ENCODE measurements at regions not wholly inside any gene's neighbourhood (a gene's known extent, or its start where the extent isn't known, plus 50 kb on each side); places are given as distances from the start of the nearest gene placed in this dataset.
A peak's percentile ranks its signal among the peaks of the same experiment; 100 is the strongest.

GRCh38 chr6:44554861-44555260 lies 167.4 kb downstream of the CDC5L start:
- Histone ChIP-seq H3K4me3 (ENCODE audit: low read length) (no peak overlapping the region), H3K27ac (ENCODE audit: low read depth, low read length) (no peak overlapping the region), H3K27me3 (ENCODE audit: control insufficient read depth, insufficient read depth, low read length) (peaks cover 2% of the 10 kb centered on the region), H3K4me1 (ENCODE audit: control insufficient read depth, insufficient read depth, low read length) (peaks cover 2% of the 10 kb centered on the region), H3K9ac (ENCODE audit: low read length) (no peak overlapping the region), H3K36me3 (ENCODE audit: control insufficient read depth, insufficient read depth, low read length) (no peaks in the 10 kb centered on the region)

- no peak overlapping the region for H3K9ac ChIP-seq (ENCODE audit: low read length)
- H3K27ac ChIP-seq (ENCODE audit: low read depth, low read length): no peak overlapping the region
- H3K36me3 ChIP-seq (ENCODE audit: control insufficient read depth, insufficient read depth, low read length): no peaks in the 10 kb centered on the region
- H3K4me1 ChIP-seq (ENCODE audit: control insufficient read depth, insufficient read depth, low read length): peaks cover 2% of the 10 kb centered on the region
- H3K27me3 ChIP-seq (ENCODE audit: control insufficient read depth, insufficient read depth, low read length): peaks cover 2% of the 10 kb centered on the region
- no peak overlapping the region for H3K4me3 ChIP-seq (ENCODE audit: low read length)
Measured at GRCh38 chr6:44556046-44556445, 168.5 kb downstream of the CDC5L start.

- peaks cover 2% of the 10 kb centered on the region for H3K4me1 ChIP-seq (ENCODE audit: control insufficient read depth, insufficient read depth, low read length)
- H3K9ac ChIP-seq (ENCODE audit: low read length): no peak overlapping the region
- H3K4me3 ChIP-seq (ENCODE audit: low read length): no peak overlapping the region
- H3K27ac ChIP-seq (ENCODE audit: low read depth, low read length): no peak overlapping the region
- no peaks in the 10 kb centered on the region for H3K36me3 ChIP-seq (ENCODE audit: control insufficient read depth, insufficient read depth, low read length)
- H3K27me3 ChIP-seq (ENCODE audit: control insufficient read depth, insufficient read depth, low read length): peaks cover 2% of the 10 kb centered on the region
Measured at GRCh38 chr6:44558024-44558831, 170.7 kb downstream of the CDC5L start.

- H3K9ac ChIP-seq (ENCODE audit: low read length): no peak overlapping the region
- H3K4me3 ChIP-seq (ENCODE audit: low read length): no peak overlapping the region
- H3K27ac ChIP-seq (ENCODE audit: low read depth, low read length): no peak overlapping the region
- peaks cover 2% of the 10 kb centered on the region for H3K27me3 ChIP-seq (ENCODE audit: control insufficient read depth, insufficient read depth, low read length)
- no peaks in the 10 kb centered on the region for H3K36me3 ChIP-seq (ENCODE audit: control insufficient read depth, insufficient read depth, low read length)
- H3K4me1 ChIP-seq (ENCODE audit: control insufficient read depth, insufficient read depth, low read length): peaks cover 2% of the 10 kb centered on the region
Measured at GRCh38 chr6:44558832-44559251, 171.3 kb downstream of the CDC5L start.

- peaks cover 2% of the 10 kb centered on the region for H3K27me3 ChIP-seq (ENCODE audit: control insufficient read depth, insufficient read depth, low read length)
- H3K4me3 ChIP-seq (ENCODE audit: low read length): no peak overlapping the region
- peaks cover 2% of the 10 kb centered on the region for H3K4me1 ChIP-seq (ENCODE audit: control insufficient read depth, insufficient read depth, low read length)
- no peaks in the 10 kb centered on the region for H3K36me3 ChIP-seq (ENCODE audit: control insufficient read depth, insufficient read depth, low read length)
- H3K27ac ChIP-seq (ENCODE audit: low read depth, low read length): no peak overlapping the region
- H3K9ac ChIP-seq (ENCODE audit: low read length): no peak overlapping the region
Measured at GRCh38 chr6:44559486-44560270, 172.2 kb downstream of the CDC5L start.

GRCh38 chr6:44560458-44561059 lies 173.1 kb downstream of the CDC5L start:
- peaks cover 2% of the 10 kb centered on the region for H3K4me1 ChIP-seq (ENCODE audit: control insufficient read depth, insufficient read depth, low read length)
- H3K4me3 ChIP-seq (ENCODE audit: low read length): no peak overlapping the region
- H3K9ac ChIP-seq (ENCODE audit: low read length): no peak overlapping the region
- peaks cover 2% of the 10 kb centered on the region for H3K27me3 ChIP-seq (ENCODE audit: control insufficient read depth, insufficient read depth, low read length)
- H3K27ac ChIP-seq (ENCODE audit: low read depth, low read length): no peak overlapping the region
- H3K36me3 ChIP-seq (ENCODE audit: control insufficient read depth, insufficient read depth, low read length): no peaks in the 10 kb centered on the region

GRCh38 chr6:44561060-44561623 lies 173.6 kb downstream of the CDC5L start:
- Histone ChIP-seq H3K27ac (ENCODE audit: low read depth, low read length) (no peak overlapping the region), H3K36me3 (ENCODE audit: control insufficient read depth, insufficient read depth, low read length) (no peaks in the 10 kb centered on the region), H3K27me3 (ENCODE audit: control insufficient read depth, insufficient read depth, low read length) (peaks cover 2% of the 10 kb centered on the region), H3K4me1 (ENCODE audit: control insufficient read depth, insufficient read depth, low read length) (peaks cover 2% of the 10 kb centered on the region), H3K9ac (ENCODE audit: low read length) (no peak overlapping the region), H3K4me3 (ENCODE audit: low read length) (peak overlapping the region; percentile 46)

GRCh38 chr6:44561832-44562665 lies 174.5 kb downstream of the CDC5L start:
- peaks cover 2% of the 10 kb centered on the region for H3K4me1 ChIP-seq (ENCODE audit: control insufficient read depth, insufficient read depth, low read length)
- H3K27me3 ChIP-seq (ENCODE audit: control insufficient read depth, insufficient read depth, low read length): peaks cover 2% of the 10 kb centered on the region
- H3K4me3 ChIP-seq (ENCODE audit: low read length): no peak overlapping the region
- no peaks in the 10 kb centered on the region for H3K36me3 ChIP-seq (ENCODE audit: control insufficient read depth, insufficient read depth, low read length)
- H3K9ac ChIP-seq (ENCODE audit: low read length): no peak overlapping the region
- no peak overlapping the region for H3K27ac ChIP-seq (ENCODE audit: low read depth, low read length)

- no peak overlapping the region for H3K9ac ChIP-seq (ENCODE audit: low read length)
- no peak overlapping the region for H3K4me3 ChIP-seq (ENCODE audit: low read length)
- H3K4me1 ChIP-seq (ENCODE audit: control insufficient read depth, insufficient read depth, low read length): peaks cover 2% of the 10 kb centered on the region
- H3K36me3 ChIP-seq (ENCODE audit: control insufficient read depth, insufficient read depth, low read length): no peaks in the 10 kb centered on the region
- peaks cover 4% of the 10 kb centered on the region for H3K27me3 ChIP-seq (ENCODE audit: control insufficient read depth, insufficient read depth, low read length)
- no peak overlapping the region for H3K27ac ChIP-seq (ENCODE audit: low read depth, low read length)
Measured at GRCh38 chr6:44563397-44563796, 175.9 kb downstream of the CDC5L start.

- Histone ChIP-seq H3K4me1 (ENCODE audit: control insufficient read depth, insufficient read depth, low read length) (peaks cover 2% of the 10 kb centered on the region), H3K9ac (ENCODE audit: low read length) (no peak overlapping the region), H3K4me3 (ENCODE audit: low read length) (no peak overlapping the region), H3K36me3 (ENCODE audit: control insufficient read depth, insufficient read depth, low read length) (no peaks in the 10 kb centered on the region), H3K27ac (ENCODE audit: low read depth, low read length) (no peak overlapping the region), H3K27me3 (ENCODE audit: control insufficient read depth, insufficient read depth, low read length) (peaks cover 4% of the 10 kb centered on the region)
Measured at GRCh38 chr6:44564906-44565524, 177.5 kb downstream of the CDC5L start.

- H3K4me1 ChIP-seq (ENCODE audit: control insufficient read depth, insufficient read depth, low read length): peaks cover 2% of the 10 kb centered on the region
- peaks cover 4% of the 10 kb centered on the region for H3K27me3 ChIP-seq (ENCODE audit: control insufficient read depth, insufficient read depth, low read length)
- no peaks in the 10 kb centered on the region for H3K36me3 ChIP-seq (ENCODE audit: control insufficient read depth, insufficient read depth, low read length)
- no peak overlapping the region for H3K9ac ChIP-seq (ENCODE audit: low read length)
- no peak overlapping the region for H3K27ac ChIP-seq (ENCODE audit: low read depth, low read length)
- H3K4me3 ChIP-seq (ENCODE audit: low read length): no peak overlapping the region
Measured at GRCh38 chr6:44567406-44567805, 179.9 kb downstream of the CDC5L start.
